Ishikawa (cell line): ENCODE measurements at regions not wholly inside any gene's neighbourhood (a gene's known extent, or its start where the extent isn't known, plus 50 kb on each side); places are given as distances from the start of the nearest gene placed in this dataset.

Experiments
- CEBPB ChIP-seq: IDR thresholded peaks from 2 replicates; pipeline ENCODE4 v1.6.1; 2012
- CREB1 ChIP-seq: IDR thresholded peaks from 2 replicates; pipeline ENCODE4 v1.6.1; 2012; ENCODE audit warnings: low read depth
- EGR1 ChIP-seq: IDR thresholded peaks from 2 replicates; pipeline ENCODE4 v1.6.1; 2012
- EP300 ChIP-seq: IDR thresholded peaks from 2 replicates; pipeline ENCODE4 v1.6.1; 2012; ENCODE audit warnings: borderline replicate concordance
- FOXM1 ChIP-seq: IDR thresholded peaks from 2 replicates; pipeline ENCODE4 v1.6.1; 2012; ENCODE audit warnings: low read depth, borderline replicate concordance
- NFIC ChIP-seq: IDR thresholded peaks from 2 replicates; pipeline ENCODE4 v1.6.1; 2012
- RAD21 ChIP-seq: IDR thresholded peaks from 2 replicates; pipeline ENCODE4 v1.6.1; 2012; ENCODE audit warnings: low read depth
- TAF1 ChIP-seq: IDR thresholded peaks from 2 replicates; pipeline ENCODE4 v1.6.1; 2012; ENCODE audit warnings: low read depth, mild to moderate bottlenecking
- TCF12 ChIP-seq: IDR thresholded peaks from 2 replicates; pipeline ENCODE4 v1.6.1; 2012; ENCODE audit warnings: low read depth
- TEAD4 ChIP-seq: IDR thresholded peaks from 2 replicates; pipeline ENCODE4 v1.6.1; 2012
- YY1 ChIP-seq: IDR thresholded peaks from 2 replicates; pipeline ENCODE4 v1.6.1; 2012; ENCODE audit warnings: low read depth
- ZBTB7A ChIP-seq: IDR thresholded peaks from 2 replicates; pipeline ENCODE4 v1.6.1; 2012; ENCODE audit warnings: low read depth
- TF ChIP-seq, protein P1 (sequence below): IDR thresholded peaks from 2 replicates; pipeline ENCODE4 v1.6.1; 2012
- TF ChIP-seq, protein P2 (sequence below): IDR thresholded peaks from 2 replicates; pipeline ENCODE4 v1.6.1; 2012; ENCODE audit warnings: low read depth, mild to moderate bottlenecking
- TF ChIP-seq, protein P3 (sequence below): IDR thresholded peaks from 2 replicates; pipeline ENCODE4 v1.6.1; 2012

DNA sequence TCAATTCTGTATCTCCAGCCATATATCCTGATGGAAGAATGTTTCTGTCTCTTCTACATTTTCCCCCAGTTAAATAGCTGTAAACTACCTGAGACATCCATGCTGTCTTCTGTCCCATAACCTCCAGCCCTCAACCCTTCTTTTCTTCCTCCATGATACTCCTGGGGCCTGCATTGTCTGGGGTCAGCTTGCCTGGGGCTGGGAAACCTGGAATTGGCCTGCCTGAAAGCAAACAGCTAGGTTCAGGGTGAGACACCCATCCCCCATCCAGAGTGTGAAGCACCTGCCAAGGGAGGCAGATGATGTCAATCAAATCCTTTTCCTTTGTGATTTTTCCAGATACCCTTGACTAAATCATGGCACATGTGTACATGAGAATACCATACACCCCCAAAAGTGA lies 313.7 kb upstream of the MGAT5 start:
- TF ChIP-seq TEAD4: no peak
- TF ChIP-seq CREB1: no peak
- no peak for TF ChIP-seq NFIC
- TF ChIP-seq, protein P1, sequence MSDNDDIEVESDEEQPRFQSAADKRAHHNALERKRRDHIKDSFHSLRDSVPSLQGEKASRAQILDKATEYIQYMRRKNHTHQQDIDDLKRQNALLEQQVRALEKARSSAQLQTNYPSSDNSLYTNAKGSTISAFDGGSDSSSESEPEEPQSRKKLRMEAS: no peak
- TF ChIP-seq TAF1: no peak
- no peak for TF ChIP-seq YY1
- no peak for TF ChIP-seq ZBTB7A
- no peak for TF ChIP-seq EGR1
- TF ChIP-seq EP300: no peak
- no peak for TF ChIP-seq RAD21
- TF ChIP-seq, protein P2, sequence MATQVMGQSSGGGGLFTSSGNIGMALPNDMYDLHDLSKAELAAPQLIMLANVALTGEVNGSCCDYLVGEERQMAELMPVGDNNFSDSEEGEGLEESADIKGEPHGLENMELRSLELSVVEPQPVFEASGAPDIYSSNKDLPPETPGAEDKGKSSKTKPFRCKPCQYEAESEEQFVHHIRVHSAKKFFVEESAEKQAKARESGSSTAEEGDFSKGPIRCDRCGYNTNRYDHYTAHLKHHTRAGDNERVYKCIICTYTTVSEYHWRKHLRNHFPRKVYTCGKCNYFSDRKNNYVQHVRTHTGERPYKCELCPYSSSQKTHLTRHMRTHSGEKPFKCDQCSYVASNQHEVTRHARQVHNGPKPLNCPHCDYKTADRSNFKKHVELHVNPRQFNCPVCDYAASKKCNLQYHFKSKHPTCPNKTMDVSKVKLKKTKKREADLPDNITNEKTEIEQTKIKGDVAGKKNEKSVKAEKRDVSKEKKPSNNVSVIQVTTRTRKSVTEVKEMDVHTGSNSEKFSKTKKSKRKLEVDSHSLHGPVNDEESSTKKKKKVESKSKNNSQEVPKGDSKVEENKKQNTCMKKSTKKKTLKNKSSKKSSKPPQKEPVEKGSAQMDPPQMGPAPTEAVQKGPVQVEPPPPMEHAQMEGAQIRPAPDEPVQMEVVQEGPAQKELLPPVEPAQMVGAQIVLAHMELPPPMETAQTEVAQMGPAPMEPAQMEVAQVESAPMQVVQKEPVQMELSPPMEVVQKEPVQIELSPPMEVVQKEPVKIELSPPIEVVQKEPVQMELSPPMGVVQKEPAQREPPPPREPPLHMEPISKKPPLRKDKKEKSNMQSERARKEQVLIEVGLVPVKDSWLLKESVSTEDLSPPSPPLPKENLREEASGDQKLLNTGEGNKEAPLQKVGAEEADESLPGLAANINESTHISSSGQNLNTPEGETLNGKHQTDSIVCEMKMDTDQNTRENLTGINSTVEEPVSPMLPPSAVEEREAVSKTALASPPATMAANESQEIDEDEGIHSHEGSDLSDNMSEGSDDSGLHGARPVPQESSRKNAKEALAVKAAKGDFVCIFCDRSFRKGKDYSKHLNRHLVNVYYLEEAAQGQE: no peak
- TF ChIP-seq, protein P3, sequence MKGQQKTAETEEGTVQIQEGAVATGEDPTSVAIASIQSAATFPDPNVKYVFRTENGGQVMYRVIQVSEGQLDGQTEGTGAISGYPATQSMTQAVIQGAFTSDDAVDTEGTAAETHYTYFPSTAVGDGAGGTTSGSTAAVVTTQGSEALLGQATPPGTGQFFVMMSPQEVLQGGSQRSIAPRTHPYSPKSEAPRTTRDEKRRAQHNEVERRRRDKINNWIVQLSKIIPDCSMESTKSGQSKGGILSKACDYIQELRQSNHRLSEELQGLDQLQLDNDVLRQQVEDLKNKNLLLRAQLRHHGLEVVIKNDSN: no peak
- no peak for TF ChIP-seq CEBPB
- no peak for TF ChIP-seq TCF12
- TF ChIP-seq FOXM1: no peak

DNA sequence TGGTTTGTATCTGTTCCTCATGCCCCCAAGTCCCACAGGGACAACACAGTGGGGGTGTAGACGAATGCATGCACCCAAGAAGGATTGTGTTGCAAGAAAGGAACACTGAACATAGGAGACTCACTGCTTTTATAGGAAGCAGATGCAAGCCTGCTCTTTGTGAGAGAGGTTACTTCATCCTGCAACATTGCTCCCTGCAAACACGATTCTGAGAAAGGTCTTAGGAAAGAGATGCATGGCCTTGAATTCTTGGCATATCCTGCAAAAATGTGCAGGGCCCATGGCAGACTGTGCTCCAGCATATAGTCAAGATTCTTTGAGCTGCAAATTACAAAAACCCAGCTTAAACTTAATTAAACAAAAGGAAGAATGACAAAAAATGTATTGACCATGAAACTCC lies 312.2 kb upstream of the MGAT5 start:
- TF ChIP-seq TEAD4 (no peak), TCF12 (no peak), EP300 (no peak), FOXM1 (no peak), CREB1 (no peak), RAD21 (no peak)

DNA sequence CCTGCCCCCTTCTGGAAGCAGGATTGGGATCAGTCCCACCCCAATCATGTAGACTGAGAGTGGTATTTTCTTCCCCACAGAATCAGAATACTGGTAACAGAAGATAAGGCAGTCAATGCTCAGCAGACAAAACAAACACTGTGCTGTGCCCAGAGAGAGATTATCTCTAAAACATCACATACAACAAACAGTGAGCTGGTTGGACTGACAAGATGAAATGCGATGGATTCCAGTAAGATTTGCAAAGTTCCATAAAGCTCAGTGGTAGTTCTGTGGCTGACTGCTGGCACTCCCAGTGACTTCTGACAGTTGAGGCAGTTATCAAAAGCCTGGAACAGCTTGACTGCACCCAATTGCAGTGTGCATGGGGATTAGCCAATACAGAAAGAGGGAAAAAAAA lies 311.5 kb upstream of the MGAT5 start:
- TF ChIP-seq CREB1: no peak
- TF ChIP-seq CEBPB: no peak
- TF ChIP-seq, protein P2: no peak
- no peak for TF ChIP-seq TCF12

DNA sequence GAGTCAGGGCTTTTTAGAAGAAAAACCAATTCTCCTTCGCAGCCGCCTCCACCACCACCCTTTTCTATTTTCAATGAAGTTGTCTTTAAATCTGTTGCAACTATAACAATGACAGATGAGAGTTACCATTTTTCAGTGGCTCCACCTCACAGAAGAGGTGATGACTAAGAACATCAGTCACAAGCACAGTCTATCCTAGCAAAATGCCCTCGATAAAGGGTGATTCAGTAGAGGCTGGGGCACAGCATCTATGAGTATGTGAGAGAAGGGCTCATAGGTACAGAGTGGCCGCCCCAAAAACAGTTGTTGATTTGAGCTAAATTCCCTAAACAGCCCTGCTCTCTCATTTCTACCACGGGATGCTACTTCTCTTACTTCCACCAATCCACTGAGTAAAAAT lies 310.8 kb upstream of the MGAT5 start:
- TF ChIP-seq CREB1 (no peak), EP300 (no peak), TAF1 (no peak), TEAD4 (no peak), ZBTB7A (no peak), EGR1 (no peak), CEBPB (no peak), FOXM1 (no peak), RAD21 (no peak), NFIC (no peak), TCF12 (no peak), YY1 (no peak)
- TF ChIP-seq, protein P1: no peak
- TF ChIP-seq, protein P3: no peak
- TF ChIP-seq, protein P2: no peak

DNA sequence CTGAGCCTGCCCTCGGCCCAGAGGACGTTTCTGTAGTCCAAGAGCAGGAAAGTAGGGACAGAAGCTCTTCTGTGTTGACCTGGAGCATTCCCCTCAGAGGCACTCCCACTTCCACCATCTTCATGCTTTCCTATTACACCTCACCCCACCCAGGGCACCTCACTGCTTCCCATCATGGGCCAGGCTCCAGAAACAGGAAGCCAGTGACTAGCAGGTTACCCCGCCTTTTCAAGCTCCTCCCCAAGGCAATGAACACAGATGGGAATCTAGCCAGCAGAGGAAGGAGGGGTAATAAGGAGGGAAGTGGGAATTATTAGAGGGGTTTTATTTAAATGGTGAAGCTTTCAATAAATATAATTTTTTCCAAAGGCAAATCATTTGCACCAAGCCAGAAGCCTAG lies 308.8 kb upstream of the MGAT5 start:
- TF ChIP-seq, protein P3: no peak
- no peak for TF ChIP-seq EGR1
- TF ChIP-seq ZBTB7A: no peak
- TF ChIP-seq, protein P1: no peak
- no peak for TF ChIP-seq CREB1
